IMR-90 (cell line): ENCODE measurements at regions not wholly inside any gene's neighbourhood (a gene's known extent, or its start where the extent isn't known, plus 50 kb on each side); places are given as distances from the start of the nearest gene placed in this dataset.
A peak's percentile ranks its signal among the peaks of the same experiment; 100 is the strongest.

Experiments used
- ATAC-seq: fragments of 200-7000 bp; cut with Tn5 transposase; 2 replicates; pipeline ENCODE4 v1.9.1; 2020; ENCODE audit warnings: low read depth, mild to moderate bottlenecking, moderate library complexity
- BruUV-seq: library from RNA; stranded (reverse); fragments of 400-500 nt; replicated peaks from 2 replicates; lab custom pipeline; 2021; lab: Mats Ljungman, UMichigan
- CTCF ChIA-PET: fragments of 300-600 bp; formaldehyde crosslinking; extraction: SDS; loops from one replicate; lab custom pipeline; 2021; ENCODE audit warnings: antibody characterized with exemption; lab: Yijun Ruan, JAX
- POLR2A ChIA-PET: fragments of 300-600 bp; sonication (Branson Sonifier 250); formaldehyde crosslinking; loops from one replicate; lab custom pipeline; 2022; ENCODE audit warnings: antibody characterized with exemption; ENCODE audit not compliant: unreplicated experiment; lab: Charles Lee
- DNase-seq: peaks from one replicate; pipeline ENCODE4 v3.0.0; 2013
- H2AFZ ChIP-seq: replicated peaks from 2 replicates; pipeline ENCODE3; 2013; ENCODE audit warnings: low read length, mild to moderate bottlenecking; ENCODE audit not compliant: poor library complexity
- H2AK5ac ChIP-seq: 2 replicates; pipeline ENCODE4 v1.6.1; 2013; ENCODE audit warnings: low read depth, low read length, inconsistent platforms
- H2AK9ac ChIP-seq: replicated peaks from 2 replicates; pipeline ENCODE3; 2013; ENCODE audit warnings: mild to moderate bottlenecking, low read depth, low read length, moderate library complexity; ENCODE audit not compliant: poor library complexity
- H2BK120ac ChIP-seq: 2 replicates; pipeline ENCODE4 v1.6.1; 2013; ENCODE audit warnings: low read depth, low read length, inconsistent platforms
- H2BK15ac ChIP-seq: 3 replicates; pipeline ENCODE4 v1.6.1; 2013; ENCODE audit warnings: low read depth, low read length, inconsistent platforms
- H2BK20ac ChIP-seq: 2 replicates; pipeline ENCODE4 v1.6.1; 2013; ENCODE audit warnings: low read depth, mild to moderate bottlenecking, inconsistent platforms, low read length, moderate library complexity
- H2BK5ac ChIP-seq: 2 replicates; pipeline ENCODE4 v1.6.1; 2013; ENCODE audit warnings: mild to moderate bottlenecking, low read depth, low read length, inconsistent platforms; ENCODE audit not compliant: poor library complexity, severe bottlenecking
- H3K14ac ChIP-seq: replicated peaks from 2 replicates; pipeline ENCODE4 v1.6.1; 2013; ENCODE audit warnings: low read depth, low read length, inconsistent platforms
- H3K18ac ChIP-seq: 2 replicates; pipeline ENCODE4 v1.6.1; 2013; ENCODE audit warnings: low read depth, low read length, control low read depth
- H3K23ac ChIP-seq: 2 replicates; pipeline ENCODE4 v1.6.1; 2013; ENCODE audit warnings: low read depth, low read length, inconsistent platforms
- H3K27ac ChIP-seq: 2 replicates; pipeline ENCODE4 v1.5.1; 2013; ENCODE audit warnings: mild to moderate bottlenecking, control low read depth, low read length; ENCODE audit not compliant: insufficient read depth
- H3K27me3 ChIP-seq: 2 replicates; pipeline ENCODE4 v1.6.1; 2013; ENCODE audit warnings: low read length; ENCODE audit not compliant: control insufficient read depth, insufficient read depth
- H3K36me3 ChIP-seq: 2 replicates; pipeline ENCODE4 v1.6.1; 2013; ENCODE audit warnings: low read length, mixed read lengths; ENCODE audit not compliant: control insufficient read depth, insufficient read depth
- H3K4ac ChIP-seq: 2 replicates; pipeline ENCODE4 v1.6.1; 2013; ENCODE audit warnings: low read depth, low read length, inconsistent platforms
- H3K4me1 ChIP-seq: 2 replicates; pipeline ENCODE4 v1.6.1; 2013; ENCODE audit warnings: low read length, mixed read lengths; ENCODE audit not compliant: control insufficient read depth, insufficient read depth
- H3K4me2 ChIP-seq: 2 replicates; pipeline ENCODE4 v1.6.1; 2013; ENCODE audit warnings: low read depth, mild to moderate bottlenecking, control low read depth, low read length, moderate library complexity
- H3K4me3 ChIP-seq: 2 replicates; pipeline ENCODE4 v1.5.1; 2013; ENCODE audit warnings: low read depth, mild to moderate bottlenecking, control low read depth, low read length, moderate library complexity; ENCODE audit not compliant: insufficient read depth
- H3K56ac ChIP-seq: 2 replicates; pipeline ENCODE4 v1.6.1; 2013; ENCODE audit warnings: low read length, inconsistent platforms; ENCODE audit not compliant: insufficient read depth; ENCODE audit errors: extremely low read depth
- H3K79me1 ChIP-seq, 2 experiments: 2 replicates each; pipeline ENCODE4 v1.6.1; 2013; ENCODE audit warnings: low read length in 2 of 2, inconsistent platforms in 1 of 2, low read depth in 1 of 2
- H3K9ac ChIP-seq: 2 replicates; pipeline ENCODE4 v1.6.1; 2013; ENCODE audit warnings: low read depth, low read length, control low read depth
- H3K9me1 ChIP-seq: 2 replicates; pipeline ENCODE4 v1.6.1; 2013; ENCODE audit warnings: low read length, inconsistent platforms; ENCODE audit not compliant: insufficient read depth
- H3K9me3 ChIP-seq: 2 replicates; pipeline ENCODE4 v1.6.1; 2013; ENCODE audit warnings: low read length; ENCODE audit not compliant: control insufficient read depth, insufficient read depth
- H4K20me1 ChIP-seq: 2 replicates; pipeline ENCODE4 v1.6.1; 2013; ENCODE audit warnings: low read length, inconsistent platforms; ENCODE audit not compliant: insufficient read depth
- H4K5ac ChIP-seq: 2 replicates; pipeline ENCODE4 v1.6.1; 2013; ENCODE audit warnings: mild to moderate bottlenecking, low read depth, low read length, control low read depth
- H4K8ac ChIP-seq, 2 experiments: 2 replicates each; pipeline ENCODE4 v1.6.1; 2013; ENCODE audit warnings: low read depth in 2 of 2, low read length in 2 of 2, control low read depth in 1 of 2, inconsistent platforms in 1 of 2
- H4K91ac ChIP-seq: 2 replicates; pipeline ENCODE4 v1.6.1; 2013; ENCODE audit warnings: low read depth, low read length, inconsistent platforms; ENCODE audit not compliant: insufficient read depth
- BHLHE40 ChIP-seq: fragments of 150-350 bp; IDR thresholded peaks from 2 replicates; pipeline ENCODE4 v1.6.1; 2016; ENCODE audit warnings: mild to moderate bottlenecking, low read depth, low read length
- CEBPB ChIP-seq: IDR thresholded peaks from 2 replicates; pipeline ENCODE4 v1.6.1; 2012; ENCODE audit warnings: low read depth, low read length, improper control_type of control experiment
- CHD1 ChIP-seq: IDR thresholded peaks from 2 replicates; pipeline ENCODE4 v1.6.1; 2012; ENCODE audit warnings: low read depth, low read length, improper control_type of control experiment
- CTCF ChIP-seq: conservative IDR thresholded peaks from 2 replicates; pipeline ENCODE4 v1.5.1; 2012; ENCODE audit warnings: mild to moderate bottlenecking, low read depth, low read length, improper control_type of control experiment
- ELK1 ChIP-seq: fragments of 150-350 bp; IDR thresholded peaks from 2 replicates; pipeline ENCODE4 v1.6.1; 2016; ENCODE audit warnings: low read depth, mild to moderate bottlenecking, low read length, moderate library complexity, borderline replicate concordance
- FOS ChIP-seq: fragments of 150-350 bp; IDR thresholded peaks from 2 replicates; pipeline ENCODE4 v1.6.1; 2016; ENCODE audit warnings: low read depth, low read length
- MAFK ChIP-seq: IDR thresholded peaks from 2 replicates; pipeline ENCODE4 v1.6.1; 2012; ENCODE audit warnings: low read depth, low read length, improper control_type of control experiment
- MAZ ChIP-seq: IDR thresholded peaks from 2 replicates; pipeline ENCODE4 v1.6.1; 2012; ENCODE audit warnings: low read depth, mild to moderate bottlenecking, low read length, improper control_type of control experiment, moderate library complexity, borderline replicate concordance
- MXI1 ChIP-seq: IDR thresholded peaks from 2 replicates; pipeline ENCODE4 v1.6.1; 2012; ENCODE audit warnings: low read depth, mild to moderate bottlenecking, low read length, moderate library complexity, borderline replicate concordance
- NFE2L2 ChIP-seq: fragments of 150-350 bp; IDR thresholded peaks from 2 replicates; pipeline ENCODE4 v1.6.1; 2016; ENCODE audit warnings: low read depth, mild to moderate bottlenecking, low read length
- POLR2A ChIP-seq: IDR thresholded peaks from 2 replicates; pipeline ENCODE4 v1.6.1; 2012; ENCODE audit warnings: mild to moderate bottlenecking, low read depth, low read length
- RAD21 ChIP-seq: IDR thresholded peaks from 2 replicates; pipeline ENCODE4 v1.6.1; 2012; ENCODE audit warnings: low read length, improper control_type of control experiment
- RCOR1 ChIP-seq: IDR thresholded peaks from 2 replicates; pipeline ENCODE4 v1.6.1; 2012; ENCODE audit warnings: mild to moderate bottlenecking, low read length, improper control_type of control experiment; ENCODE audit not compliant: insufficient replicate concordance
- RFX5 ChIP-seq: IDR thresholded peaks from 2 replicates; pipeline ENCODE4 v1.8.0; 2012; ENCODE audit warnings: low read depth, mild to moderate bottlenecking, low read length, moderate library complexity
- SMC3 ChIP-seq: fragments of 150-350 bp; IDR thresholded peaks from 2 replicates; pipeline ENCODE4 v1.6.1; 2016; ENCODE audit warnings: low read depth, mild to moderate bottlenecking, antibody characterized with exemption, low read length, moderate library complexity
- USF2 ChIP-seq: fragments of 150-350 bp; IDR thresholded peaks from 2 replicates; pipeline ENCODE4 v1.6.1; 2017; ENCODE audit warnings: mild to moderate bottlenecking, antibody characterized with exemption, low read length, low read depth
- dilution Hi-C: fragments of 300-500 bp; cut with HindIII; formaldehyde crosslinking; loops from one replicate; pipeline ENCODE4 v1.14.3; 2018; ENCODE audit warnings: low sequenced_read_pairs; ENCODE audit not compliant: unreplicated experiment
- in situ Hi-C: fragments of 300-500 bp; cut with MboI; formaldehyde crosslinking; loops from 3 replicates; pipeline ENCODE4 v1.14.3; 2019; ENCODE audit warnings: low sequenced_read_pairs, inconsistent platforms, mixed read lengths
- intact Hi-C: fragments of 100-400 bp; cut with micrococcal nuclease; formaldehyde crosslinking; loops from 2 replicates; pipeline ENCODE4 v1.10.0; 2022

- in situ Hi-C loops (no loop called here), intact Hi-C loops (no loop called here), dilution Hi-C loops (no loop called here)
- Histone ChIP-seq H3K9ac (no peak overlapping the region), H3K14ac (no peak overlapping the region), H3K27me3 (no peaks in the 10 kb centered on the region), H2AK9ac (no peak overlapping the region), H3K9me3 (no peaks in the 10 kb centered on the region), H2BK120ac (no peak overlapping the region), H2AK5ac (no peak overlapping the region), H3K4me1 (no peaks in the 10 kb centered on the region), H4K91ac (no peak overlapping the region), H2BK20ac (no peak overlapping the region), H2AFZ (no peak overlapping the region), H4K5ac (no peak overlapping the region), H3K36me3 (no peaks in the 10 kb centered on the region), H3K79me1 (no peaks in the 10 kb centered on the region), H2BK5ac (no peak overlapping the region), H3K9me1 (no peaks in the 10 kb centered on the region), H4K20me1 (no peaks in the 10 kb centered on the region), H3K4ac (no peak overlapping the region), H3K18ac (no peak overlapping the region), H3K4me3 (no peak overlapping the region), H3K27ac (no peak overlapping the region), H3K56ac (no peak overlapping the region), H3K23ac (no peak overlapping the region), H3K4me2 (no peak overlapping the region), H2BK15ac (no peak overlapping the region), H4K8ac (no peak overlapping the region)
- ATAC-seq (no peak), DNase-seq (peak; percentile 4)
- no peak for TF ChIP-seq FOS
- TF ChIP-seq ELK1: no peak
- no peak for TF ChIP-seq USF2
- TF ChIP-seq BHLHE40: no peak
- no peak for TF ChIP-seq SMC3
- no peak for TF ChIP-seq CHD1
- no peak for TF ChIP-seq POLR2A
- no peak for TF ChIP-seq NFE2L2
- no peak for TF ChIP-seq MAZ
- no peak for TF ChIP-seq CTCF
- TF ChIP-seq MAFK: no peak
- TF ChIP-seq RCOR1: no peak
- no peak for TF ChIP-seq CEBPB
- no peak for TF ChIP-seq RAD21
- TF ChIP-seq MXI1: no peak
- TF ChIP-seq RFX5: no peak
- no TSS peak for BruUV-seq
- CTCF ChIA-PET: interaction anchor here (0.6 kb wide), 1 partner anchor 109 kb away, joined by 5 read pairs; no protein-coding TSS in a partner anchor
- POLR2A ChIA-PET: no interaction called here
Measured at GRCh38 chr6:74971633-74972032, 234.2 kb downstream of the COL12A1 start.
